NCI-H2081 (cell line): ENCODE measurements at regions not wholly inside any gene's neighbourhood (a gene's known extent, or its start where the extent isn't known, plus 50 kb on each side); places are given as distances from the start of the nearest gene placed in this dataset.
"Not testable (repeated sequence)": the region's sequence is repeated elsewhere in the genome, so short reads cannot be mapped to it uniquely, and the experiment has no call there.

ENCODE experiments used
- DNase-seq, 2 experiments: peaks; one replicate each; lab custom pipeline; 2025; lab: John Stamatoyannopoulos, UW

GRCh38 chr2:105536175-105536574 is 137.3 kb upstream of the FHL2 start:
- DNase-seq, result no peak

GRCh38 chr2:105529258-105529657 is 130.4 kb upstream of the FHL2 start:
- DNase-seq, result not testable (repeated sequence)

GRCh38 chr2:105526000-105526925 is 127.4 kb upstream of the FHL2 start:
- no peak for DNase-seq

- DNase-seq, result no peak
Observed at GRCh38 chr2:105525201-105525600, 126.3 kb upstream of the FHL2 start.

GRCh38 chr2:105522645-105523044 is 123.8 kb upstream of the FHL2 start:
- DNase-seq, result no peak

GRCh38 chr2:105521616-105522015 is 122.8 kb upstream of the FHL2 start:
- no peak for DNase-seq

- DNase-seq, result peak; percentile 4 to 14
Observed at GRCh38 chr2:105521176-105521575, 122.3 kb upstream of the FHL2 start.

GRCh38 chr2:105519516-105519915 is 120.7 kb upstream of the FHL2 start:
- no peak for DNase-seq

GRCh38 chr2:105518897-105519296 is 120.0 kb upstream of the FHL2 start:
- DNase-seq, result no peak

GRCh38 chr2:105517814-105518705 is 119.2 kb upstream of the FHL2 start:
- no peak for DNase-seq

- peak in 1 of 2 experiments; percentile 50 for DNase-seq
Observed at GRCh38 chr2:105515581-105516415, 116.9 kb upstream of the FHL2 start.

GRCh38 chr2:105514576-105514975 is 115.7 kb upstream of the FHL2 start:
- DNase-seq, result no peak

- no peak for DNase-seq
Observed at GRCh38 chr2:105510761-105511528, 112.1 kb upstream of the FHL2 start.

- DNase-seq, result no peak
Observed at GRCh38 chr2:105509269-105510086, 110.6 kb upstream of the FHL2 start.

- DNase-seq, result not testable (repeated sequence)
Observed at GRCh38 chr2:105506860-105507259, 108.0 kb upstream of the FHL2 start.

GRCh38 chr2:105504459-105504858 is 105.6 kb upstream of the FHL2 start:
- no peak for DNase-seq

GRCh38 chr2:105502625-105503334 is 103.9 kb upstream of the FHL2 start:
- no peak for DNase-seq

- no peak for DNase-seq
Observed at GRCh38 chr2:105498281-105498846, 99.5 kb upstream of the FHL2 start.

- DNase-seq, result no peak
Observed at GRCh38 chr2:105497094-105497493, 98.2 kb upstream of the FHL2 start.
